ENCODE measurements at regions not wholly inside any gene's neighbourhood (a gene's known extent, or its start where the extent isn't known, plus 50 kb on each side); places are given as distances from the start of the nearest gene placed in this dataset.
"Not testable (repeated sequence)": the region's sequence is repeated elsewhere in the genome, so short reads cannot be mapped to it uniquely, and the experiment has no call there.

DNA sequence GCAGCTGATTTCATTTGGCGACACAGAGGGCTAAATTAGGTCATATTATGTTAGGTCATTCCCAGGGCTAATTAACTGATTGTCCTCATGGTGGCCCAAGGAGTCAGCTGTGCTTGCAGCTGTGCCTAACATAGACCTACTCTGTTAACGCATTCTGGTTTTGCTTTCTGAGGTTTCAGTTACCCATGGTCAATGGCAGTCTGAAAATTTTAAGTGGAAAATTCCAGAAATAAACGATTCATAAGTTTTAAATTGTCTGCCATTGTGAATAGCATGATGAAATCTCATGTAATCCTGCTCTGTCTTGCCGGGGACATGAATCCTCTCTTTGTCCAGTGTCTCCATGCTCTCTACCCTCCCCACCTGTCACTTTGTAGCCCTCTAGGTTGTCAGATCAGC, 168.7 kb downstream of the KCNS3 start:
- Histone ChIP-seq H3K4me1 (ENCODE audit: control insufficient read depth, insufficient read depth, low read length, poor library complexity, severe bottlenecking) (no peaks in the 10 kb centered on the region), H3K4me3 (ENCODE audit: extremely low read depth, insufficient read depth, low read length, poor library complexity, severe bottlenecking) (no peak overlapping the region), H3K36me3 (ENCODE audit: control insufficient read depth, insufficient read depth, low read length) (no peaks in the 10 kb centered on the region), H3K9me3 (ENCODE audit: control insufficient read depth, low read length) (no peaks in the 10 kb centered on the region), H3K27ac (ENCODE audit: low read depth, low read length, severe bottlenecking) (no peak overlapping the region)
- 91 to 95% methylated on average over 4 of the region's 4 CpGs for WGBS, 2 experiments (ENCODE audit: insufficient coverage in 2 of 2)

DNA sequence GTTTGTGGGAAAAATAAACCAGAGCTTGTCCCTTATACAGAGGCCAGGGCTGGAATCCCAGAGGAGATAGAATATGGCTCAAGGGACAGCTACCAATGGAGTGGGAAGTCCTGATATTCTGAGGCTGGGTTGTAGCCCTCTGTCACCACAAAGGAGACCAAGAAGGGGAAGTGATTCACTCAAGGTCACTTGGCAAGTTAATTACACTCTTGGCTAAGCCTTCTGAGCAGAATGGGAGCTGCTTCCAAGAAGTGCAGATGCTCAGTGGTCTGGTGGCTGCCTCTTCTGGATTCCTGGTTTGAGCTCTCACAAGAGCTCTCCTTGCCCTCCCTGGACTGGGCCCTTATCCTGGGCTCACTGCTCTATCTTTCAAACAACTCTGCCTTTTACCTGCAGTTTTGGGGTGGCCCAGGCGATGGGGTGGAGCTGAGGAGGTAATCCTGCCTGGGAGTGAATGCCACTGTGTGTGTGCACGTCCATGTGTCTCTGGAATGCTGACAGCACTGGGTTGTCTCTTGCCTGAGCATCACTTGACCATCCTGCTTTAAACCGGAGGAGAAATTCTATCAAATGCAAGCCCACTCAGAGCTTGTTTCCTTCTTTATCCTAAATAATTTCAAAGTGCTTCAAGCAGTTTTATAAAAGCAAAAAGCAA, 168.2 kb downstream of the KCNS3 start:
- H3K36me3 ChIP-seq (ENCODE audit: control insufficient read depth, insufficient read depth, low read length): no peaks in the 10 kb centered on the region
- H3K4me3 ChIP-seq (ENCODE audit: extremely low read depth, insufficient read depth, low read length, poor library complexity, severe bottlenecking): no peak overlapping the region
- 63 to 79% methylated on average over 2 of the region's 3 CpGs for WGBS, 2 experiments (ENCODE audit: insufficient coverage in 2 of 2)
- no peaks in the 10 kb centered on the region for H3K9me3 ChIP-seq (ENCODE audit: control insufficient read depth, low read length)
- no peaks in the 10 kb centered on the region for H3K4me1 ChIP-seq (ENCODE audit: control insufficient read depth, insufficient read depth, low read length, poor library complexity, severe bottlenecking)
- no peak overlapping the region for H3K27ac ChIP-seq (ENCODE audit: low read depth, low read length, severe bottlenecking)

DNA sequence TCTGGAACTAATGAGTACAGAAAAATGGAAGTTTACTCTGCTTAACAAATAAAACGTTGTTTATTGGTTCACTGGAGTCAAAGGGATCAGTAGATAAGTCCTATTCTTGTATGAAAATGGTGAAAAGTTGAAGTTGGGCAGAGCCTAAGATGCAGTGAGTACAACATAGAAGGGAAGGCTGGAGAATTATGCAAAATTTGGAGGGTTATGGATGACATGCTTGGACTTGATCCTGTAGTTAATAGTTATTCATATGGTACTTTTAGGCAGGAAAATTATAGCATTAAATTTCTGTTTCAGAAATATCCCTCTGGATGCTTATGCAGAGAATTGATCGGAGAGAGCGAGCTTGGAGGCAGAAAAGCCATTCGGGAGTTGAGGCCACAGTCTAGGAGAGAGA, 167.6 kb downstream of the KCNS3 start:
- no peaks in the 10 kb centered on the region for H3K9me3 ChIP-seq (ENCODE audit: control insufficient read depth, low read length)
- no peak overlapping the region for H3K27ac ChIP-seq (ENCODE audit: low read depth, low read length, severe bottlenecking)
- H3K4me1 ChIP-seq (ENCODE audit: control insufficient read depth, insufficient read depth, low read length, poor library complexity, severe bottlenecking): no peaks in the 10 kb centered on the region
- no peaks in the 10 kb centered on the region for H3K36me3 ChIP-seq (ENCODE audit: control insufficient read depth, insufficient read depth, low read length)
- WGBS, 2 experiments (ENCODE audit: insufficient coverage in 2 of 2): 78 to 88% methylated on average over 4 of the region's 4 CpGs
- no peak overlapping the region for H3K4me3 ChIP-seq (ENCODE audit: extremely low read depth, insufficient read depth, low read length, poor library complexity, severe bottlenecking)

DNA sequence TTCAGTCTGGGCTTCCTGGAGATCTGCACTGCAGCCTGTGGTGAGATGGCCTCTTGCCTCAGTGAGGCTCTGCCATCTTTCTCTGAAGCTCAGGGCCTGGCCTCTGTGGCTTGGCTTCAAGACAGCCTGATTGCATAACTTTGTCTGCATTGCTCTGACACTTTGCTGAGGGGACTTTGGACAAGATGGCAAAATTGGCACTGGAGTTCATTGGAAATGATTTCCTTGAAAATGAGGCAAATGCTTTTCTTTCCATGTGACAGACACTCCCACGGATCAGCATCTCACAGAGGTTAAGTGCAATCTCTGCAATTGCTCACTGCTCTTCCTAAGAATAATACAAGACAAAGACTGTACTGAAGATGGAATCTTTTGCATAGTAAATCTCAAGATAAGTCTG, 166.8 kb downstream of the KCNS3 start:
- no peaks in the 10 kb centered on the region for H3K36me3 ChIP-seq (ENCODE audit: control insufficient read depth, insufficient read depth, low read length)
- H3K27ac ChIP-seq (ENCODE audit: low read depth, low read length, severe bottlenecking): no peak overlapping the region
- no peaks in the 10 kb centered on the region for H3K4me1 ChIP-seq (ENCODE audit: control insufficient read depth, insufficient read depth, low read length, poor library complexity, severe bottlenecking)
- H3K9me3 ChIP-seq (ENCODE audit: control insufficient read depth, low read length): no peaks in the 10 kb centered on the region
- 80% methylated on average over 1 of the region's 1 CpG; no CpG with 5 or more reads in 1 of the 2 experiments for WGBS, 2 experiments (ENCODE audit: insufficient coverage in 2 of 2)
- H3K4me3 ChIP-seq (ENCODE audit: extremely low read depth, insufficient read depth, low read length, poor library complexity, severe bottlenecking): no peak overlapping the region

DNA sequence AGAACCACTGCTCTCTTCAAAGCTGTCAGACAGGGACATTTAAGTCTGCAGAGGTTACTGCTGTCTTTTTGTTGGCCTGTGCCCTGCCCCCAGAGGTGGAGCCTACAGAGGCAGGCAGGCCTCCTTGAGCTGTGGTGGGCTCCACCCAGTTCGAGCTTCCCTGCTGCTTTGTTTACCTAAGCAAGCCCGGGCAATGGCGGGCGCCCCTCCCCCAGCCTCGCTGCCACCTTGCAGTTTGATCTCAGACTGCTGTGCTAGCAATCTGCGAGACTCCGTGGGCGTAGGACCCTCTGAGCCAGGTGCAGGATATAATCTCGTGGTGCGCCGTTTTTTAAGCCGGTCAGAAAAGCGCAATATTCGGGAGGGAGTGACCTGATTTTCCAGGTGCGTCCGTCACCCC, 138.9 kb downstream of the KCNS3 start:
- WGBS, 2 experiments (ENCODE audit: insufficient coverage in 2 of 2): 36 to 49% methylated on average over 4 to 8 of the region's 16 CpGs
- not testable (repeated sequence) for H3K9me3 ChIP-seq (ENCODE audit: control insufficient read depth, low read length)

DNA sequence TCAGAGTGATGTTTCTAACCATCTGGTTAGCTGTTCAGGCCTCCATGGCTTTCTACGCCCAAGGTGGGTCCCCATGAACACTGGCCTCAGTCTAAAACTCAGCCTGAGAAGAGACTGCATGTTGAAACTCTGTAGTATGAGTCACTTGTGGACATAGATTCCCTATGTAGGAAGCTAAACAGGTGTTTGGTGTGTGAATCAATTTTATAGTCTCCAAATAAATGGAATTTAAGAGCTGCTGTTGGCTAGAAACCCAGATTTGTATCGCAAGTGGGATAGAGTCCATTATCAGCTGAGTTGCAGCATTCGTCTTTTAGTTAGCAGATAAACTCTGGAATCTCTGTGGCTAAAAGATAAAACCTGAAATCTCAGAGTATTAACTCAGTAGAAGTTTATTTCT, 131.4 kb downstream of the KCNS3 start:
- H3K9me3 ChIP-seq (ENCODE audit: control insufficient read depth, low read length): no peaks in the 10 kb centered on the region
- no peak overlapping the region for H3K27ac ChIP-seq (ENCODE audit: low read depth, low read length, severe bottlenecking)
- H3K4me3 ChIP-seq (ENCODE audit: extremely low read depth, insufficient read depth, low read length, poor library complexity, severe bottlenecking): no peak overlapping the region
- 93% methylated on average over 2 to 3 of the region's 3 CpGs for WGBS, 2 experiments (ENCODE audit: insufficient coverage in 2 of 2)
- H3K4me1 ChIP-seq (ENCODE audit: control insufficient read depth, insufficient read depth, low read length, poor library complexity, severe bottlenecking): no peaks in the 10 kb centered on the region
- no peaks in the 10 kb centered on the region for H3K36me3 ChIP-seq (ENCODE audit: control insufficient read depth, insufficient read depth, low read length)

More for the DNA sequence above, 138.9 kb downstream of the KCNS3 start:
- not testable (repeated sequence) for H3K4me1 ChIP-seq (ENCODE audit: control insufficient read depth, insufficient read depth, low read length, poor library complexity, severe bottlenecking); H3K4me3 ChIP-seq (ENCODE audit: extremely low read depth, insufficient read depth, low read length, poor library complexity, severe bottlenecking); H3K36me3 ChIP-seq (ENCODE audit: control insufficient read depth, insufficient read depth, low read length); H3K27ac ChIP-seq (ENCODE audit: low read depth, low read length, severe bottlenecking)

DNA sequence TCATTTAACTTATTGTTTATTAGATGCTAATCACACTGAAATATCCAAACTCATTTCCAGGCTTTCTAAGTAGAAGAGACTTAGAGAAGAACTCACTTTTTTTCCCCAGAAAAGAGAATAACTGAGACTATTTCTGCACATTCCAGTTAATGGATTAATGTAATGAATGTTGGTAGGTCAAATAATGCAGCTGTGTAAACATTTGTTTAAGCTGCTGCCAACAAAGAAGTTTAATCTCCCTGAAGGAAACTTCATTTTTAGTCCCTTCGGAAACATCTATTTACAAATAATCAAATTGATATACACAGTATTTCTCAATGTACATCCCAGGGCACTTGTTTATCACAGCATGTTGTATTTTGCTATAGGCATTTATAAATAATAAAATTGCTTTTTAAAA, 126.9 kb downstream of the KCNS3 start:
- Histone ChIP-seq H3K9me3 (ENCODE audit: control insufficient read depth, low read length) (no peaks in the 10 kb centered on the region), H3K4me1 (ENCODE audit: control insufficient read depth, insufficient read depth, low read length, poor library complexity, severe bottlenecking) (no peaks in the 10 kb centered on the region), H3K36me3 (ENCODE audit: control insufficient read depth, insufficient read depth, low read length) (no peaks in the 10 kb centered on the region), H3K4me3 (ENCODE audit: extremely low read depth, insufficient read depth, low read length, poor library complexity, severe bottlenecking) (no peak overlapping the region), H3K27ac (ENCODE audit: low read depth, low read length, severe bottlenecking) (no peak overlapping the region)
- no CpG with 5 or more reads among the region's 1 CpG for WGBS, 2 experiments (ENCODE audit: insufficient coverage in 2 of 2)

DNA sequence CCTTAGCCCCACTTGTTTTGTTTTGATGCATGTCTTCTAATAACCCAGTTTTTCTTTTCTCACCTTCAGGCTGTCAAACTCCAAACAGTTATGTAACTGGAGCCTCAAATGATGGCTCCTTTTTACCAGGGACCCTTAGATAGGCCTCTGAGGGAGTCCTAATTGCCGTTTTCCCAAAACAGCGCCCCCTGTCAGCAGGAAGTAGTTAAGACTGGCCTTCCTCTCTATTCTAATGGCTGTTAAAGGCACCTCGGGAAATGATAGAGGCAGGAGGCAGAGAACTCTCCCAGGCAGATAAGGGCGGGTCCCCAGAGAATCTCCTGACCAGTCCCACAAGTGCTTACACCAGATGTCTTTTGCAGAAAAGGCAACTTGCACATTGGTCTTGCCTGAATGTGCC, 123.2 kb downstream of the KCNS3 start:
- no peaks in the 10 kb centered on the region for H3K36me3 ChIP-seq (ENCODE audit: control insufficient read depth, insufficient read depth, low read length)
- 51% methylated on average over 3 of the region's 4 CpGs; no CpG with 5 or more reads in 1 of the 2 experiments for WGBS, 2 experiments (ENCODE audit: insufficient coverage in 2 of 2)
- H3K4me3 ChIP-seq (ENCODE audit: extremely low read depth, insufficient read depth, low read length, poor library complexity, severe bottlenecking): no peak overlapping the region
- no peaks in the 10 kb centered on the region for H3K4me1 ChIP-seq (ENCODE audit: control insufficient read depth, insufficient read depth, low read length, poor library complexity, severe bottlenecking)
- H3K27ac ChIP-seq (ENCODE audit: low read depth, low read length, severe bottlenecking): no peak overlapping the region
- no peaks in the 10 kb centered on the region for H3K9me3 ChIP-seq (ENCODE audit: control insufficient read depth, low read length)

DNA sequence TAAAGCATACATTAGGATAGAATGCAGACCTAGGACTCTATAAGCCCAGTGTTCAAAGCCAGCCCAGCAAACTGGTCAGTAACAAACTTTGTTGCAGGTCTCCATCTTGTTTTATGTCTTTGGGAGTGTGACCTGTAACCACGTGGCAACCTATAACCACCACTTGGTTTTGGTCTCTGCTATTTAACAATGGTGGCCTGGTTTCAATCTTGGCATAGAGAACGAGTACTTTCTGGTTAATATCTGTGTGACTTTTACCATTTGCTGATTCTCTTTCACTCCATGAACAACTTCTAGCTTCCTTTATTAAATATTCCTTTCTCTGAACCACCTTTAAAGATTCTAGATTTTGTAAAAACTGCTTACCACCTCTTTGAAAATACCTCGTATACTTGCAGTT, 118.5 kb downstream of the KCNS3 start:
- H3K27ac ChIP-seq (ENCODE audit: low read depth, low read length, severe bottlenecking): no peak overlapping the region
- no peak overlapping the region for H3K4me3 ChIP-seq (ENCODE audit: extremely low read depth, insufficient read depth, low read length, poor library complexity, severe bottlenecking)
- H3K9me3 ChIP-seq (ENCODE audit: control insufficient read depth, low read length): no peaks in the 10 kb centered on the region
- 61 to 80% methylated on average over 1 to 2 of the region's 3 CpGs for WGBS, 2 experiments (ENCODE audit: insufficient coverage in 2 of 2)
- no peaks in the 10 kb centered on the region for H3K36me3 ChIP-seq (ENCODE audit: control insufficient read depth, insufficient read depth, low read length)
- no peaks in the 10 kb centered on the region for H3K4me1 ChIP-seq (ENCODE audit: control insufficient read depth, insufficient read depth, low read length, poor library complexity, severe bottlenecking)

DNA sequence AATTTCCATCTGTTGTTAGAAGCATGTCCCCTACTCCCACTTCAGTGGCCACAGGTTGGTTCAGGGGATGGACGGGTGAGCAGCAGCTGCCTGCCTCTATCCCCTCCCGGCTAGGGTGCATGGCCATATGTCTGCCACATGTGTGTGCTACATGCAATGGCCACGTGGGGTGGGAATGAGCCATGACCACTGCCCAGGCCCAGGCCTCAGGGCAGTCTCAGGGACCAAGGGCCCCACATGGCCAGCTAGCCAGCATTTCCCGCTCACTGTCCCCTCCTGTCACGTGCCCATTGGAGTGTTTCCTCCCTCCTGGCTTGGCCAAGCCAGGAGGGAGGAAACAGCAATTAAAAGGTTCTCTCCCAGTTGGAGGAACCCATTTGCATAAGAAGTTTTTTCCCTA, 117.1 kb downstream of the KCNS3 start:
- H3K27ac ChIP-seq (ENCODE audit: low read depth, low read length, severe bottlenecking): no peak overlapping the region
- no peaks in the 10 kb centered on the region for H3K4me1 ChIP-seq (ENCODE audit: control insufficient read depth, insufficient read depth, low read length, poor library complexity, severe bottlenecking)
- no peaks in the 10 kb centered on the region for H3K9me3 ChIP-seq (ENCODE audit: control insufficient read depth, low read length)
- H3K4me3 ChIP-seq (ENCODE audit: extremely low read depth, insufficient read depth, low read length, poor library complexity, severe bottlenecking): no peak overlapping the region
- 70 to 85% methylated on average over 4 of the region's 5 CpGs for WGBS, 2 experiments (ENCODE audit: insufficient coverage in 2 of 2)
- H3K36me3 ChIP-seq (ENCODE audit: control insufficient read depth, insufficient read depth, low read length): no peaks in the 10 kb centered on the region
